DMS153 treated with DMSO at 0.1 percent for 48 hours (cell line): ENCODE measurements at regions not wholly inside any gene's neighbourhood (a gene's known extent, or its start where the extent isn't known, plus 50 kb on each side); places are given as distances from the start of the nearest gene placed in this dataset.
"Not testable (repeated sequence)": the region's sequence is repeated elsewhere in the genome, so short reads cannot be mapped to it uniquely, and the experiment has no call there.

Experiments
- DNase-seq: peaks from one replicate; lab custom pipeline; 2025; ENCODE audit not compliant: unreplicated experiment; lab: John Stamatoyannopoulos, UW

DNA sequence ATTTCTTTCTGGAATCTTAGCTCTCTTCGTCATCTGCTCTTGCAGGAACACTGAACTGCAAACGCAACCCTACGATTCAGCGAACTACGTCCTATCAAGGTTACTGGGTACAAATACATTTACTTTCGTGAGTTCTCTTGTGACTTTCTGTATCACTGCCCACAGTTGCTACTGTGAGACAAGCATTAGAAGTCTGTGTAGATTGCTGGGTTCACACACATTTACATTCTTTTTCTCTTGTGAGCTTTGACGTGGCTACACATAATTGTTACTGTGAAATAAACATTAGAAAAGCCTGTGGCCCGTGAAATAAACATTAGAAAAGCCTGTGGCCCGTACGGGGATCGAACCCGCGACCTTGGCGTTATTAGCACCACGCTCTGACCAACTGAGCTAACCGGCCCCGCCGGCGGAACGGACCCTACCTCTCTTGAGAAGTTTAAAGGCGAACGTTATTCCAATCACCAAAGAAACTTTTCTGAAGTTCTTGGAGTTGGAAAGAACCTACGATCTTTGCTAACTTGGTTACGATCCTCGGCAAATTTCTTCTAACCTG lies 61.2 kb upstream of the ZNF322 start:
- DNase-seq: not testable (repeated sequence)

DNA sequence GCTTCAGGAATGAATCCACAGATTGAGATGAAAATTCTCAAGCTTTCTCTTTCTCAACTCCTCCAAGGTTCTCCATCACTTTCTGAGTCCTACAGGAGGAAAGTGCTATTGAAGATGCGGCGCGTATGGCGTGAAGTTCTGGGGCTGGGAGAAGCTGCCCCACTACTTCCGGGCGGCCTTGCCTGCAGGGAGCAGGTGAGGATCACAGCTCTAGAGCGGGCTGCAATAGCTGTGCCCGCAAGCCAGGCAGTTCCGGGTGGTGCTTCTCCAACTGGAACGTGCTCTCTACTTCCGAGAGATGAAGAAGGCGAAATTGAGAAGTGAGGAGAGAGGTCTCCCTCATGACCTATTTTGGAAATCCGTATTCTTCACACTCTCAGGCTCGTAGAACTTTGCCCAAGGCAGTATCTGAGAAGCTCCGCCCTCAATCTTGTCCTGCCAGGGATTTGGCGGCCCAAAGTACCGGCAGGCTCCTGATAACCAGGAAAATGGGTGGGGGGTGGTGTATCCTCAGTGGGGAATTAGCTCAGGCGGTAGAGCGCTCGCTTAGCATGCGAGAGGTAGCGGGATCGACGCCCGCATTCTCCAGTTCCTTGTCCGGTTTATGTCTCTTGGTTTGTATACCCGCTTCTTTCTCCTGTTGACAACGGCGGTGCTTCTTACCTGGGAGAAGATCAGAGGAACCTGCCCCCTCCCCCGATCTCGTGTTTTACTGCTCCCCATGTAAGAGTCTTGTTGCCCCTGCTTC lies 70.6 kb upstream of the ZNF322 start:
- DNase-seq: not testable (repeated sequence)

DNA sequence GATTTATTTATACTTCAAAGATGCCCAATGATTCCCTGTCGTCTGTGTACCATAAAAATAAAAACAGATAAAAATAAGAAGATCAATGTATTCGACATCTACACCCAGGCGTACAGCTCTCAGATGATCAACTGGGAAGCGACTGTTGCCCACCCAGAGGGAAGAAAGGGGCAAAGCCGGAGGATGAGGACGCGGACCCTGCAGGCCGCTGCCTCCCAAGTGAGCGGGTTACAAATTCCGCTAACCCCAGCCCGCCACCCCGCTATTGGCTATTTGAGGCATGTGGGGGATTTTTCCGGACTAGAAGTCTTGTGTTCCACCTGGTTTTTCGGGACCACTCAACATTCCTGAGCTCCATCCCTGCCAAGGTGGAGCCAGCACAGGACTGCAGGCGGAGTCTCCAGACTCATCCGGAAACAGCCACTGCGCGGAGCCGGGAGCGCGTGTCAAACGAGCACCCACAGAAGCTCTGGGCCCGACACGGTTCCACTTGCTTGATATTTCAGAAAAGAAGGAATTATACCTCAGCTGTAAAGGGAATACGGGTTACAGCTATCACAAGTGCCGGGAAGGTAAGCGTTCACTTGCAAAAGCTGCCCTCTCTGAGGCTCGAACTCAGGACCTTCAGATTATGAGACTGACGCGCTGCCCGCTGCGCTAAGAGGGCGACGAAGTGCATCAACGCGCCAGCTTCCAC lies 75.4 kb upstream of the ZNF322 start:
- not testable (repeated sequence) for DNase-seq

DNA sequence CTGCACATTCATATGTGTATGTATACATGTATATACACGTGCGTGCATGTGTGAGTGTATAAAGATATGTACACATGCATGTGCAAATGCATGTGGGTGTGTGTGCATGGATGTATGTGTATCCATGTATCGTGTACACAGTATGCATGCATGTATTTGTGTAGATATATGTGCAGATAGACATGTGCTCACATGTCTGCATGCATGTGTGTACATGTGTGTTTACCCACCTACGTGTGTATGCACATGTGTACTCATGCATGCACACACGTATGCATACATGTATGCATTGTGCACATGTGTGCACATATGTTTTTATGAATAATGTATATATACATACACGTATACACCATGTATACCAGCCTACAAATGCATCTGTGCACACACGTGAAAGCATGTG lies 80.3 kb upstream of the ZNF322 start:
- DNase-seq: no peak

DNA sequence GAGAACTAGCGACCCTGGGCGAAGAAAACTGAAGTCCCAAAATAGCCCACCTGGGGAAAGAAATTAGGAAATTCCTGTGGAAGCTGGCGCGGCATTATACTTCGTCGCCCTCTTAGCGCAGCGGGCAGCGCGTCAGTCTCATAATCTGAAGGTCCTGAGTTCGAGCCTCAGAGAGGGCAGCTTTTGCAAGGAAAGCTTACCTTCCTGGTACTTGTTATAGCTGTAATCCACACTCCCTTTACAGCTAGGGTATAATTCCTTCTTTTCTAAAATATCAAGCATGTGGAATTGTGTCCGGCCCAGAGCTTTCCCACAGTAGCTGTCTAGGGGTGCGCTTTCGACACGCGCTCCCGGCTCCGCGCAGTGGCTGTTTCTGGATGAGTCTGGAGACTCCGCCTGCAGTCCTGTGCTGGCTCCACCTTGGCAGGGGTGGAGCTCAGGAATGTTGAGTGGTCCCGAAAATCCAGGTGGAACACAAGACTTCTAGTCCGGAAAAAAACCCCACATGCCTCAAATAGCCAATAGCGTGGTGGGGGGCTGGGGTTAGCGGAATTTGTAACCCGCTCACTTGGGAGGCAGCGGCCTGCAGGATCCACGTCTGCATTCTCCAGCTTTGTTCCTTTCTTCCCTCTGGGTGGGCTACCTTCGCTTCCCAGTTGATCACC lies 83.7 kb upstream of the ZNF322 start:
- no peak for DNase-seq

DNA sequence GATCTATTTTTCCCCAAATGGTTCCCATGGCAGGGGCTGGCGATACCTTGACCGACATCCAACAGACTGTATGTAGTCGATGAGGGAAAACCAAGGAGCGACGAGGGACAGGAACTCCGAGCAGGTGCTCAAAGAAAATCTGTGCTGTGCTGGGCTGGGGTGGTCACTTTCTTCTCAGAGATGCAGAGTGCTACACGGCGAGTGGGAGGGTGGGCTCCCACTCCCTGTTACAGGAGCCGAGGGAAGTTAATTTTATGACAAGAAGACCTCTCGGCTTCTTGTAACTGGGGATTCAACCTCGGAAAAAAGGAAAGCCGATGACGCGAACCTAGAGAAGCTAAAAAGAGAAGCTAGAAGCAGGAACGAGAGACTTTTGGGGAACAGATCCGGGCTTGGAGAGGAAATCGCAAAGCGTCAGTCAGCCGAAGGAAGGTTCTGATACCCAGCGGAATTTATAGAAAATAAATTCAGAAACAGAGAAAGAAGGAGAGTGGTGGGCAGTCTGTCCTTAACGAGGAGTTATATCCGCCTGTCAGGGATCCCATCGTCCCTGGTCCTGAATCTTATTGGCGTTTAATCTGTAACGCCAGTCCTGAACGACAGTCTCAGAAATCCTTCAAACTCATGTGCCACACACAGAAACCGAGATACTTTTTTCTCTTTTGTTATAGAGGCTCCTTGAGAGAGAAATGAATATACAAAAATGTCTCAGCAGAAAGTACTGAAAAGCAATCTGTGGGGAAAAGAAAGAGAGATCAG lies 84.6 kb upstream of the ZNF322 start:
- no peak for DNase-seq

DNA sequence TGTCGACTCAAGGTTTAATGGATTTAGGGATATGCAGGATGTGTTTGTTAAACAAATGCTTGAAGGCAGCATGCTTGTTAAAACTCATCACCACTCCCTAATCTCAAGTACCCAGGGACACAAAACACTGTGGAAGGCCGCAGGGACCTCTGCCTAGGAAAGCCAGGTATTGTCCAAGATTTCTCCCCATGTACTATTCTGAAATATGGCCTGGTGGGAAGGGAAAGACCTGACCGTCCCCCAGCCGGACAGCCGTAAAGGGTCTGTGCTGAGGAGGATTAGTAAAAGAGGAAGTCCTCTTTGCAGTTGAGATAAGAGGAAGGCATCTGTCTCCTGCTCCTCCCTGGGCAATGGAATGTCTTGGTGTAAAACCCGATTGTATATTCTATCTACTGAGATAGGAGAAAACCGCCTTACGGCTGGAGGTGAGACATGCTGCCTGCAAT lies 85.3 kb upstream of the ZNF322 start:
- not testable (repeated sequence) for DNase-seq

DNA sequence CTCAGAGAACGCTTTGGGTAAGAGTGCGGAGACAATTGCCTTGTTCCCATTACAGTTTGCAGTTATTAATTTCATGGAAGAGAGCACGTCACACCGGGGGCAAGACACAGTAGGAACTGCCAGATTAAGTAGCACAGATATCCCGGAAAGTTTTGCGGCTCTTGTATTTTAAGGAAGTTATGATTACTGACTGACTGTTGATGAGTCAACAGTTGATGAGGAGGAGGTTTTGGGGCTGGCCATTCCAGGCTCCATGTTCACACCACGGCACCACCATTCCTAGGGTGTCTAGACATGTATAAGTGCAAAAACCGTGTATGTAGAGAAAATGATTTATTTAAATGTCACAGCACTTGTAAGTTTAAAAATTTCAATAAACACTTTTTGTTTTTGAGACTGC lies 86.4 kb upstream of the ZNF322 start:
- DNase-seq: not testable (repeated sequence)

DNA sequence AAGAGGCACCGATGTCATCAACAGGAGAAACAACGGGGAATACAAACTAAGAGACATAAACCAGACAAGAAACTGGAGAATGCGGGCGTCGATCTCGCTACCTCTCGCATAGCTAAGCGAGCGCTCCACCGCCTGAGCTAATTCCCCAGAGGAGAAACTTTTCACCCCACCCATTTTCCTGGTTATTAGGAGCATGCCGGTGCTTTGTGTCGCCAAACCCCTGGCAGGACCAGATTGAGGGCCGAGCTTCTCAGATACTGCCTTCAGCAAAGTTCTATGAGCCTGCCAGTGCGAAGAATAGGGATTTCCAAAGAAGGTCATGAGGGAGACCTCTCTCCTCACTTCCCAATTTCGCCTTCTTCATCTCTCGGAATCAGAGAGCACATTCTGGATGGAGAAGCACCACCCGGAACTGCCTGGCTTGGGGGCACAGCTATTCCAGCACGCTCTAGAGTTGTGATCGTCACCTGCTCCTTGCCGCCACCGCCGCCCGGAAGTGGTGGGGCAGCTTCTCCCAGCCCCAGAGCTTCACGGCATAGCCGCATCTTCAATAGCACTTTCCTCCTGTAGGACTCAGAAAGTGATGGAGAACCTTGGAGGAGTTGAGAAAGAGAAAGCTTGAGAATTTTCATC lies 89.7 kb upstream of the ZNF322 start:
- DNase-seq: not testable (repeated sequence)

DNA sequence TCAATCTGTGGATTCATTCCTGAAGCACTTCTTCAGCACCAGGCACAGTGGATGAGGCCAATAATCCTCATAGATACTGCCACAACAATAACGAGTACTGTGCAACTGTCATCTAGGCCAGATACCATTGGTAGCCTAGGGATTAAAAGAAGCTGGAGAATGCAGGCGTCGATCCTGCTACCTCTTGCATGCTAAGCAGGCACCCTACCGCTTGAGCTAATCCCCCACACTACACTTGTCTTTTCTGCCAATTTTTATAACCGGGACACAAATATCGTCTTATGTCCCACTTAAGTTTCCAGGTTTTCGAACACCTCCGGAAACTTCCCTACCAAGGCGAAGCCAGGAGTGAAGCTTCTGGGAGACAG lies 90.2 kb upstream of the ZNF322 start:
- DNase-seq: not testable (repeated sequence)

DNA sequence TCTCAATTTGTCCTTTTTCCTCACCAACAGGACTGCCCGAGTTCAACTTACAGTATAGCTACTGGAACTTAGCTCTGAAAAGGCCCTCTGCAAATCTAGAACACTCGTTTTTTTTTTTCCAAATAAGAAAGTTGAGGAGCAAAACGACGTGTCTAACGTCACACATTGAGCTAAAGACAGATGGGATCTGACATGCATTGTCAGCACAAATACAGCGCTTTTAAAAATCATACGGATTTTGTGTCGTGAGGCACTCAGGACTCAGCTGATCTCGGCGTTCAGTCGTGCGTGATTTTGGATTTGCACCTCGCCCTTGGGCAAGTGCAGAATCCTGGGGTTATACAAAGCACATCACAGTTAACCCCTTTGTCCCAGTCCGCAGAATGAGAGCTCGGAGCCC lies 94.7 kb upstream of the ZNF322 start:
- no peak for DNase-seq

DNA sequence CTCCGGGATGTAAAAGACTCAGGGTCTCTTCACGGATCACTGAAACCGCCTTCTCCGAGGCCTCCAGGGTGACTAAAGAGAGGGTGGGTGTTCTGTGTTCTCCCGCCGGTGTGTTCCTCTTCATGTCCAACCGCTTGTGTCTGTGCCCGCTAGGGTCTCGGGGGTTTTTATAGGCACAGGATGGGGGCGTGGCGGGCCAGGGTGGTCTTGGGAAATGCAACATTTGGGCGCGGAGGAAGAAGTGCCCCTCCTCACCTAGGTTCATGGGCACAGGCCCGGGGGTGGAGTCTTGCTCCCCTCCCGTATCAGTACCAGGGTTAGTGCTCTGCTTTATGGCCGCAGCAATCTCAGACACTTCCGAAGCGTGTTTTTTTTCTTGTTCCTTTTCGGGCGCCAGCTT lies 95.3 kb upstream of the ZNF322 start:
- not testable (repeated sequence) for DNase-seq

DNA sequence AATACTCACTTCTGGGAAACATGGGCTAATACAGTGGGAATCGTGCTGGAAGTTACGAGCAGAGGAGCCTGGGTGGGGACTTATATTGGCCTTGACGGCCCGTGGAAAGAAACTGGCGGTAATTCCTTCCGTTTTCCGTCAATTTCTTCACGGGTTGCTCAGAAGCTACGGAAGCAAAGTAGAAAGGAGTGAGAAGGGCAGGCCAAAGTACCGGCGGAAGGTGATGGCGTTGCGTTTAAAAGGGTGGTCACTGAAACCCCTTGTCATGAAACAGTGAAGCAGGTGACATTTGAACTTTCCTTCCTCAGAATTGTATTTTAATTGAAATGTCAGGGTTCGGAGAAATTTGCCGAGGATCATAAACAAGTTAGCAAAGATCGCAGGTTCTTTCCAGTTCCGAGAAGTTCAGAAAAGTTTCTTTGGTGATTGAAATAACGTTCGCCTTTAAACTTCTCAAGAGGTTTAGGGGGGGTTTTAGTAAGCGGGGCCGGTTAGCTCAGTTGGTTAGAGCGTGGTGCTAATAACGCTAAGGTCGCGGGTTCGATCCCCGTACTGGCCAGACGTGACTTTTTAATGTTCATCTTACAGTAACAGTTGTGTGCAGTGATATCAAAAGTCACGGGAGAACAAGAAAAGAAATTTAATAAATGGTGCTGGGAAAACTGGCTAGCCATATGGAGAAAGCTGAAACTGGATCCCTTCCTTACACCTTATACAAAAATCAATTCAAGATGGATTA lies 96.7 kb upstream of the ZNF322 start:
- not testable (repeated sequence) for DNase-seq

DNA sequence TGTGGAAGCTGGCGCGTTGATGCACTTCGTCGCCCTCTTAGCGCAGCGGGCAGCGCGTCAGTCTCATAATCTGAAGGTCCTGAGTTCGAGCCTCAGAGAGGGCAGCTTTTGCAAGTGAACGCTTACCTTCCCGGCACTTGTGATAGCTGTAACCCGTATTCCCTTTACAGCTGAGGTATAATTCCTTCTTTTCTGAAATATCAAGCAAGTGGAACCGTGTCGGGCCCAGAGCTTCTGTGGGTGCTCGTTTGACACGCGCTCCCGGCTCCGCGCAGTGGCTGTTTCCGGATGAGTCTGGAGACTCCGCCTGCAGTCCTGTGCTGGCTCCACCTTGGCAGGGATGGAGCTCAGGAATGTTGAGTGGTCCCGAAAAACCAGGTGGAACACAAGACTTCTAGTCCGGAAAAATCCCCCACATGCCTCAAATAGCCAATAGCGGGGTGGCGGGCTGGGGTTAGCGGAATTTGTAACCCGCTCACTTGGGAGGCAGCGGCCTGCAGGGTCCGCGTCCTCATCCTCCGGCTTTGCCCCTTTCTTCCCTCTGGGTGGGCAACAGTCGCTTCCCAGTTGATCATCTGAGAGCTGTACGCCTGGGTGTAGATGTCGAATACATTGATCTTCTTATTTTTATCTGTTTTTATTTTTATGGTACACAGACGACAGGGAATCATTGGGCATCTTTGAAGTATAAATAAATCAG lies 106.8 kb upstream of the ZNF322 start:
- not testable (repeated sequence) for DNase-seq

DNA sequence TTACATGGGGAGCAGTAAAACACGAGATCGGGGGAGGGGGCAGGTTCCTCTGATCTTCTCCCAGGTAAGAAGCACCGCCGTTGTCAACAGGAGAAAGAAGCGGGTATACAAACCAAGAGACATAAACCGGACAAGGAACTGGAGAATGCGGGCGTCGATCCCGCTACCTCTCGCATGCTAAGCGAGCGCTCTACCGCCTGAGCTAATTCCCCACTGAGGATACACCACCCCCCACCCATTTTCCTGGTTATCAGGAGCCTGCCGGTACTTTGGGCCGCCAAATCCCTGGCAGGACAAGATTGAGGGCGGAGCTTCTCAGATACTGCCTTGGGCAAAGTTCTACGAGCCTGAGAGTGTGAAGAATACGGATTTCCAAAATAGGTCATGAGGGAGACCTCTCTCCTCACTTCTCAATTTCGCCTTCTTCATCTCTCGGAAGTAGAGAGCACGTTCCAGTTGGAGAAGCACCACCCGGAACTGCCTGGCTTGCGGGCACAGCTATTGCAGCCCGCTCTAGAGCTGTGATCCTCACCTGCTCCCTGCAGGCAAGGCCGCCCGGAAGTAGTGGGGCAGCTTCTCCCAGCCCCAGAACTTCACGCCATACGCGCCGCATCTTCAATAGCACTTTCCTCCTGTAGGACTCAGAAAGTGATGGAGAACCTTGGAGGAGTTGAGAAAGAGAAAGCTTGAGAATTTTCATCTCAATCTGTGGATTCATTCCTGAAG lies 111.6 kb upstream of the ZNF322 start:
- DNase-seq: not testable (repeated sequence)

DNA sequence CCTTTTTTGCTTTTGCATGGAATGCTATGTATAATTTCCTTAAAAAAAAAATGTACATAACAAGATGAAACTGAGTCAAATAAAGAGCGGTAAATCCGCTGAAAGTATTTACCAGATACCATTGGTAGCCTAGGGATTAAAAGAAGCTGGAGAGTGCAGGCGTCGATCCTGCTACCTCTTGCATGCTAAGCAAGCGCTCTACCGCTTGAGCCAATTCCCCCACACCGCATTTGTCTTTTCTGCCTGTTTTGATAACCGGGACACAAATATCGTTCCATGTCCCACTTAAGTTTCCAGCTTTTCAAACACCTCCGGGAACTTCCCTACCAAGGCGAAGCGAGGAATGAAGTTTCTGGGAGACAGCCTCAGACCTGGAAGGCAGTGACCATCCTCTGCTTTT lies 113.9 kb upstream of the ZNF322 start:
- DNase-seq: not testable (repeated sequence)

DNA sequence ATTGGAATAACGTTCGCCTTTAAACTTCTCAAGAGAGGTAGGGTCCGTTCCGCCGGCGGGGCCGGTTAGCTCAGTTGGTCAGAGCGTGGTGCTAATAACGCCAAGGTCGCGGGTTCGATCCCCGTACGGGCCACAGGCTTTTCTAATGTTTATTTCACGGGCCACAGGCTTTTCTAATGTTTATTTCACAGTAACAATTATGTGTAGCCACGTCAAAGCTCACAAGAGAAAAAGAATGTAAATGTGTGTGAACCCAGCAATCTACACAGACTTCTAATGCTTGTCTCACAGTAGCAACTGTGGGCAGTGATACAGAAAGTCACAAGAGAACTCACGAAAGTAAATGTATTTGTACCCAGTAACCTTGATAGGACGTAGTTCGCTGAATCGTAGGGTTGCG lies 121.0 kb upstream of the ZNF322 start:
- not testable (repeated sequence) for DNase-seq

DNA sequence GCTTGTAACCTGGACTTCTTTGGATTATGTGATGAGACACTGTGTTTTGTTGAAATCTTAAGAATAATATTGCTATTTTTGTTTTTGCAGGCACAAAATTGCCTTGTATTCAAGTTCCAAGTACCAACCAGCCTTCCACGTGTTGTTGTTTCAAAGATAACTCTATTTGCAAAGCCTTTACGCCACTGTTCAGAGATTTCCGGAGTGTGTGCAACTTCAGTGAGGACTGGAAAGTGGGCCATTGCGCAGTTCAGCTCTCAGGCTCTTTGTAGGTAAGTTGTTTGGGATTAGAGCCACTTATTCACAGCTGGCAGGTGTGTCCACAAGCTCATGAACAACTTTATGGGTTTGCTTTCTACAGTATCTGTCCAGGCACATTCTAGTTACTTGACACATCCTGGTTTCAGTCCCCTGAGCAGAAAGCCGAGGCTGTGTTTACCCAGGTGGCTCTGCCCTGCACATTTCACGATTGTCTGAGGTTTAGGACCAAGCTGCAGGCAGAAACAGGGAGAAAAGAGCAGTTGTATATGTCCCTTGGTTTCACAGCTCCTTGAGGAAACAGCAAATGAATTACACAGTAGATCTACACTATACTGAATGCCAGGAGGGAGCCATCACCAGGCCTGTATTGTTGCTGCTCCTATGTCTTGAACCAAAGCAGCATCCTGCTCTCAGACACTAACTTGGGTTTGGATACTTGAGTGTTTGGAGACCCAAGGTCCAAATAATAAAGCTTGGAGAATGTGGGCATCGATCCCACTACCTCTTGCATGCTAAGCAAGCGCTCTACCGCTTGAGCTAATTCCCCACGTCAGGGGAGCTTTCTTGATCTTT lies 136.1 kb upstream of the ZNF322 start:
- DNase-seq: not testable (repeated sequence)
